ENCODE measurements at regions not wholly inside any gene's neighbourhood (a gene's known extent, or its start where the extent isn't known, plus 50 kb on each side); places are given as distances from the start of the nearest gene placed in this dataset.

DNA sequence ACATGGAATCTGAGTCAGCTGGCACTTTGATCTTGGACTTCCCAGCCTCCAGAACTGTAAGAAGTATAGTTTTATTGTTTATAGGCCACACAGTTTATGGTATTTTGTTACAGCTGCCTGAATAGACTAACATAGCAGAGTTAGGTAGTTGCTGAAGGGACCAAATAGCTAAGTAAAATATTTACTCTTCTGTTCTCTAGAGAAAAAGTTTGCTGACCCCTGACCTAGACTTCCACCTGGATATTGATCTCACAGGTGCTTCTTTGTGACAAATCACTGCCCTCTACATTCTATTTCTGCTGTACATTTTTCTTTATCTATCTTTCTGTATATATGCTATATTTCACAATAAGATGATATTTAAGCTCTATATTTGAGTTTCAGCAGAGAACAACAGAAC is 212.5 kb downstream of the CSNK2A3 start:
- no peak for DNase-seq (ENCODE audit: low read depth in 2 of 2)

DNA sequence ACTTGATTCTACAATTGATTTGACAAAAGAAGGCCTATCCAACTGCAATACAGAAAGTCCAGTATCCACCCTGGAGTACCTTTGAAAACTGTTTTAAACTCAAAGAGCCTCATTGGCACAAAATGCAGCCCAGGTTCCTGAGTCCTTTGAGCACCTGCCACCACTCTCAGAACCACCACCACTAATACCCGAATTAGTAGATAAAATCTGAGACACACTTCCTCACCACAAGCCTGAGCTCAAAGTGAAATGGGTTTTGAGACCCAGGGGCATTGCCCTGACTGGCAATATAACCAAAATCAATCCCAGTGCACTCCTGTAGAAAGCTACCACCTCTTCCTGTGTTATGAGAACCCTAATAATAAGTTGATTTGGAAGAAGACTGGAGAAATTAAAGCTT is 215.7 kb downstream of the CSNK2A3 start:
- DNase-seq (ENCODE audit: low read depth in 2 of 2) = no peak

DNA sequence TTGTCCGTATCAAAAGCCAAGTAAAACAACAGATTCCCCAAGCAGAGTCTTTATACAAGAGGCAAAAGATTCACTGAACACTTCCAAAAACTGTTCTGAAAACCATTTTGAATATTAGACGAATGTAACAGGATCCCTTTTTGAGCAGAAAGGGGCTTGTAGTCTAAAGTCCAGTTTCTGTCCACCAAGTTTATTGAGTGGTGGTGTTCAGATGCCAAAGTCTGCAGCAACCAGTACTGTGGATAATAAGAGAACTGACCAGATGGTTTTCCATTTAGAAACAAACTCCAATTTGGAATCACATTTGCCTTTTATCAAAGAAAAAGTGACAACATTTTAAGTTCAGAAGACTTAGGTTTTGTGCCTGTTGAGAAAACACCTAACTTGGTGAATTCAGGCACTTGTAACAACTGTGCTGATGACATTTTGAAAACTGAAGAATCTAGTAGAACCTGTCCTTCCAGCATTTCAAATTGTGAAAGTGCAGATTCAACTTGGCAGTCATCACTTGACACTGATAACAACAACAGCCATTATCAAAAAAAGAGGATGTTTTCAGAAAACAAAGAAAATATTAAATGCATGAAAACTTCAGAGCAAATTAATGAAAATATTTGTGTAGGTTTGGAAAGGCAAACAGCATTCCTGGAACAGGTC is 217.1 kb downstream of the CSNK2A3 start:
- DNase-seq (ENCODE audit: low read depth in 2 of 2) = no peak

DNA sequence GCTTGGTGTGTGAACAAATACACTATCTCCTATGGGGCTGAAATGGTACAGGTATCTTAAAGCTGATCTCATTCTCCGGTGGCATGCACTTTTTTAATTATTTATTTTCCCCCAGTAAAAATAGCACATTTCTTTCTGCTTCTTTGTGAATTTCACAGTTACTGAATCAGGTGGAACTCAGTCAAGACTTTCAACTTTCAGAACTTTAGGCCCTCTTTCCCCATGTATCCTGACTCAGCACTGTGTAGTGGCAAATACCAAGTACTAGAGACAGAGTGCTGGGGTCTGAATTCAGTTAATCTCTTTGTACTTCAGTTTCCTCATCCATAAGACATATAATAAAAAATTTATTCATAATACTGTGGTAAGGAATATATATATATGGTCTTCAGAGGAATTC is 223.9 kb downstream of the CSNK2A3 start:
- DNase-seq (ENCODE audit: low read depth in 2 of 2) = no peak

DNA sequence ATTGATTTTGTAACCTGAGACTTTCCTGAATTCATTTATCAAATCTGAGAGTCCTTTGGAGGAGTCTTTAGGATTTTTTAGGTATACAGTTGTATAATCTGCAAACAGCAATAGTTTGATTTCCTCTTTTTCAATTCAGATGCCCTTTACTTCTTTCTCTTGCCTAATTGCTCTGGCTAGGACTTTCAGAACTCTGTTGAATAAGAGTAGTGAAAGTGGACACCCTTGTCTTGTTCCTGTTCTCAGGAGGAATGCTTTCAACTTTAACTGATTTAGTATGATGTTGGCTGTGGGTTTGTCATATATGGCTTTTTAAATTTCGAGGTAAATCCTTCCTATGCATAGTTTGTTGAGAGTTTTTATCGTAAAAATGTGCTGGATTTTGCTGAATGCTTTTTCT is 227.4 kb downstream of the CSNK2A3 start:
- no peak for DNase-seq (ENCODE audit: low read depth in 2 of 2)

DNA sequence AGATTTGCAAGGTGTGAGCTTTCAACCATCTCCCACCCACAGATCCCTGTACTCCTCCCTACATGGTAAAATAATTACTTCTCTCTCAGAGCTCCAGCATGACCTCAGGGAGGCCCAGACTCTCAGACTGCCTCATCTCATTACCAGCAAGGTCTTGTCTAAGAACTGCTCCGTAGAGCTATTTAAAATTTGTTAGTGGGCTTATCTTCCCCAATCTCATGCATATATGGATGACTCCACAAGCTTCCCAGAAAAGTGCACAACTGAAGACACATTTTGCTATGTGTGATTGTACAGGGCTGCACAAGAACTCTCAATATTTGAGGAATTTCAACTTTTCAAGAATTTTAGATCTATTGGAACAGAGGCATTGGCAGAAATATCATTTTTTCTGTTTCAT is 230.3 kb downstream of the CSNK2A3 start:
- DNase-seq (ENCODE audit: low read depth in 2 of 2) = no peak

DNA sequence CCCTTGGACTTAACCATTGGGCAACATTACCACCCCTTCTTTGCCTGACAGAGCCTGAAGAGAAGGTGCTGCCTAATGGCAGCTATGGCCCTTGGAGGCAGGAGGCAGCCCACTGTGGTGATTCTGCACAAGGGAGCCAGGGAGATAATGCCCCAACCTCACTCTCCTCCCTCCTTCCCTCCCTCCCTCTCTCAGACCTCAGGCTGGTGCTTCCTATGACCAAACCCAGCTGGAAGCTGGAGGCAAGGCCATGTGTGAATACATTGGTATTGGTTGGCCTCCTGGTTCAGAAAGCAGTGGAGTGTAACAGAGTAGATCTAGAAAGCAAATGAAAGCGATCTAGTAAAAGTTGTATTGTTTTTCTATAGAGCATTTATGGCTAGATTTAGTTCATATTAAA is 233.1 kb downstream of the CSNK2A3 start:
- no peak for DNase-seq (ENCODE audit: low read depth in 2 of 2)

DNA sequence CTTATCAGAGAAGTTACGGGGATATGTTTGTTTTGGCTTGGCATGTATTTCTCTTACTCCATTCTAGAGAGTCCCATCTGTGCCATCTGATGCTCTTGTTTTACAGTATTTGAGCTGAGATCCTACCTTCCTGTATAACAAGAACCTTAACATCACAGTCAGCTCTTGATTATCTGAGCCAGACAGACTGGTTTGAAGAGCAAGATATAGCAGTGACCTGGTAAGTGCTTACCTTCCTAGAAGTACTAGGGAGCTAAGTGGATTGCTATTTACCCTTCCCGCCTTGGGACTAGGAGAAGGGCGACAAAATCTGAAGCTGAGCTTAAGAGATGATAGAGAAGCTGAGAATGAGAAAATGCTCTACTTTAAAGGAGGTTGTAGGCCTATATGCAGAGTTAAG is 235.3 kb downstream of the CSNK2A3 start:
- no peak for DNase-seq (ENCODE audit: low read depth in 2 of 2)

DNA sequence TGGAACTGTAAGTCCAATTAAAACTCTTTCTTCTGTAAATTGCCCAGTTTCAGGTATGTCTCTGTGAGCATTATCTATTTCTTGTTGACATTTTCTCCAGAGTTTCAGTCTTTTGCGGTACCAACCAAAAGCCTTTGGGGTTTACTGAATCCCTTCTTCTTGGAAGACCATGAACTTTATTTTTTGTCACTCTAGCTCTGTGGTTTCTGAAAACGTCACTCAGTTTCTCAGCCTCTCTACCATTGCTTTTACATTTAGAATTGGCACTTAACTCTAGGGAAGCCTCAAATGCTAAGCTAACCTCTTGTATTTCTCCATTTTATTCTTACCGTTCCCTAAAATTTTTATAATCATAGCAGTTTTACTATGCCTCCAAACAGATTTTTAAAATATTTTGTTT is 237.6 kb downstream of the CSNK2A3 start:
- no peak for DNase-seq (ENCODE audit: low read depth in 2 of 2)

DNA sequence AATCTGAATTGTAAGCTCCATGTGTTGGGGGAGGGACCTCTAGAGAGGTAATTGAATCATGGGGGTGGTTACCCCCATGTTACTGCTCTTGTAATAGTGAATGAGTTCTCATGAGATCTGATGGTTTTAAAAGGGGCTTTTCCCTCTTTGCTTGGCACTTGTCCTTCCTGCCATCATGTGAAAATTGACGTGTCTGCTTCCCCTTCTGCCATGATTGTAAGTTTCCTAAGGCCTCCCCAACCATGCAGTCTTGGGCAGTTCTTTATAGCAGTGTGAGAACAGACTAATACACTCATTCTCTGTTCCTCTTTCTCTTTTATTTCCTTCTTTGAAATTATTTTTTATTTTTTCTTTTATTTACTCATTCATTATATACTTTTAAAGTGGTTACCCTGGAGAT is 239.4 kb downstream of the CSNK2A3 start:
- no peak for DNase-seq (ENCODE audit: low read depth in 2 of 2)

DNA sequence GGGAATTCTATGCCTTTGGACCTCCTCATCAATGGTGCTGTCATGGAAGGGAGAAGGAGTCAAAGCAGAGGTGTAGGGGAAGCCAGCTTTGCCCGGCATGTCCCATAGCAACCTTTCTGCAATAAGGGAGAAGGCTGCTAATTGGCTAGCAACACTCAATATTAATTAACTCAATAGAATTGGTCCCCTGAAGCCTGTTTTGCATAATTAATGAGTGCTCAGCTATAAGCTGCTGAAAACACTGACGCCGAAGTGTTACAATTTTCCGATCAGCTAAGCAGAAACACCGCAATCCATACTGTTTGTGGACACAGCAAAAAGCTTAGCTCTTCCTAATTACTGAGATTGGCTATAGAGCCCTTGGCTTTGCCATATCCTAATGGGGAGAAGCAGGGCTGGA is 245.0 kb downstream of the CSNK2A3 start:
- no peak for DNase-seq (ENCODE audit: low read depth in 2 of 2)

DNA sequence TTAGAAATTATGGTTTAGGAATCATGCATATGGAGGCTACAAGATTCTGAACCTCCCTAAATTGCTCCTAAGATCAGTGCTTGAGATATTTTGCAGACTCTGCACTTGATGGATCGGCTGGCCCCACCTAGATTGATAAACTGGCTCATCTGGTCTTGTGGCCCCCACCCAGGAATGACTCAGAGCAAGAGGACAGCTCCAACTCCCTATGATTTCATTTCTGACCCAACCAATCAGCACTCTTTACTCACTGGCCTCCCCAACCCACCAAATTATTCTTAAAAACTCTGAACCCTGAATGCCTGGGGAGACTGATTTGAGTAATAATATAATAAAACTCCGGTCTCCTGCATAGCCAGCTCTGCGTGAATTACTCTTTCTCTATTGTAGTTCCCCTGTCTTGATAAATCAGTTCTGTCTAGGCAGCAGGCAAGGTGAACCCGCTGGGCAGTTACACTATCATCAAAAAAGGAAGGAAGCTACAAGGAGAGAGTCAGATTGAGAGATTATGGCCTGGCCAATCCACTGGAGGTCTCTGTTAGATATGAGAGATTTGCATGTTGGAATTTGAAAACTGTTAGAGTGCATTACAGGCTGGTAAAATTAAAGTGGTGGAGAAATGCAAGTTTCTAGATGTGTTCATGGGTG is 245.8 kb downstream of the CSNK2A3 start:
- no peak for DNase-seq (ENCODE audit: low read depth in 2 of 2)

DNA sequence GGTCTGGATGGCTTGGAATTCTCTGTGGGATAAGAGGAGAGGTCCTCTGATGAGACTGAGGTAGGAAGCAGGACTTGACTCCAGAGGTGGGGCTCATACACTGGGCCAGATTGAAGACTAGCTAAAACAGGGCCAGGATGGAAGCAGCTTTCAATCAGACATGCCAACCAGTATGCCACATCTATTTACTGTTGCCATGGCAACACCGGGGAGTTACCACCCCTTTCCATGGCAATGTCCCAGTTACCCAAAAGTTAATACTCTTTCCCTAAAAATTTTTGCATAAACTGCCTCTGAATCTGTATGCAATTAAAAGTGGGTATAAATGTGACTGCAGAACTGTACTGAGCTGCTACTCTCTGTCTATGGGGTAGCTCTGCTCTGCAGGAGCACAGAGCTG is 247.5 kb upstream of the ZBED5 start:
- DNase-seq (ENCODE audit: low read depth in 2 of 2) = no peak

DNA sequence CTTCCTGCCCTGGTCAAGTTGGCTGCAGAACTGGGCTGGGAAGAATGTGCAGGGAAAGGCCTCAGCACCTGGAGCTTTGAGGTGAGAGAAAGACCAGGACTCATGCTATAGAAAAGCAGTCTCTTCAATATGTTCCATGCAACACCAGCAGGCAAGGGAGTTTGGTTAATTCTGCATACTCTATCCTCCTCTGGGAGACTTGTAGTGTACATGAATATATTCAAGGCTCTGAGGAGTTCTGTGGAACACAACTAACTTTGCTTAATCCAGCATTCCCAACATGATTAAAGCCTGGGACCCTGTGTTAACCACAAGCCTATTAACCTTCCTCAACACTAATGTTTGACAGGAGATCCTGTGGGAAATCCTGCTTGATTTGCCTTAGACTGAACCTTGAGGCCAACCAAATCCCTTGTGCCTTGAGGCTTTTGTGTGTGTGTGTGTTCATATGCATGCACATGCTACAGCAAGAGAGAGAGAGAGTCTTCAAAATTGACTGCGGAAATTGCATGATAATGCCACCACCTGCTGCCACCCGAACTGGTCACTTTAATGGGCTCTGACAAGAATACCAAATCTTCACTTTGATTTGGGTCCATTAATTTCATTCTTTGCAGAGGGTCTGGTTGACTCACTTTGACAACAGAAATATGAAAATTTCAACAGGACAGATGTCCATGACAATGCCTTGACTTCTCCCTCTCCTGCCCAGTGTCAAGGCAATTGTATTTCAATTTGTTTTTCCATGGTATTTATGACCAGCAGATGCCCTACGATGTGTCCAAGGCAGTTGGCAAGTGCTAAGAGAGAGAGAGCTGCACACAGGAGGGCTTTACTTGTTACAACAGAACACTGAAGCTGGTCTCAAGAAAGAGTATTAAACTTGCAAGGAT is 238.2 kb upstream of the ZBED5 start:
- no peak for DNase-seq (ENCODE audit: low read depth in 2 of 2)

DNA sequence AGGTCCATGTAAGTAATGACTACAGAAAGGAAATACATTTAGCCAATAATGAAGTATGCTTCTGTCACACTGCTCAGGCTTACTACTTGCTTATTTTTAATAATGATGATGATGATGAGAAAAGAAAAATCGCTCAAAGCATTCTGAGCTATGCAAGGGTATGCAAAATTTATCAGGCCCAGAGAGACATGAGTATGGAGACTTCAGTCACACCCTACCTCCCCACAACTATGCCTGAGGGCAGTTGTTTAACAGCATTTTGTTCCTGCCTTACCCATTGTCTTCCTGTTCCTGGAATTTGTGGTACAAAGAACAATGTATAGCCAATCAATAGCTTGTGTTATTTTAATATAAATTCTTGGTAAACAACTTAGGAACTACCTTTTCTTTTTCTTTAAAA is 232.6 kb upstream of the ZBED5 start:
- no peak for DNase-seq (ENCODE audit: low read depth in 2 of 2)

DNA sequence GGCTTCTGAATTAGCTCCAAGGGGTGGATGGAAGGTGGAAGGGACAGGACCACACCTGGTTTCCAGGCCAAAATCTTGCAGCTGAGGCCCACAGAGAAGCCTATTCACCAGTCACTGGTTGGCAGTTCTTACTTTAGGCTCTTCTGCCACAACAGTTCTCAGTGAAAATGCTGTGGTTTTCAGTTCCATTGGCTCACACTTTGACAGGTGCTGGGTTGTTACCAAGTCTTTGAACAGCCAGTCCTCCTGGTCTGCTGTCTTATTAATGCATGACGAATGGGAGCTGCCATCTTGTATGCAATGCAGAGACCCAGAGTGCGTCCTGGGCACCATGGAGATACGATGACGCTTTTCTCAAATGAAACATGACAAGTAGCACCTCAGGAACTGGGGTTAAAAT is 232.0 kb upstream of the ZBED5 start:
- no peak for DNase-seq (ENCODE audit: low read depth in 2 of 2)

DNA sequence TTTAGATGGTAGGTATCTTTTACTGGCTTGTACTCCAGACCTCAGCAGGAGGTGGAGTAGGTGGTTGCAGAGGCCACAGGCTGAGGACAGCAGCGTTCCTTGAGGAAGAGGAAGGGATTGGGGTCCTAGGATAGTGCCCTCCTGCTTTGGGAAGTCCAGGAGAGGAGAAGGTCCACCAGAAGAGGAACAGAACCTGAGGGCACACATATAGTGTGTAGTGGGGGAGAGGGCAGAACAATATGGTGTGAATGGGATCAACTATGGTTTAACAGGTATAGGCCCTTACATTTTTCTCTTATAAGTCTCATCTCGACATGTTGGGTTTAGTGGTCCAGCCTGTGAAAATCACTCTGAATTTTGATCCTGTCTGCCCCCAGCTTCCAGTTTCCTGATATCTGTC is 229.1 kb upstream of the ZBED5 start:
- DNase-seq (ENCODE audit: low read depth in 2 of 2) = no peak

DNA sequence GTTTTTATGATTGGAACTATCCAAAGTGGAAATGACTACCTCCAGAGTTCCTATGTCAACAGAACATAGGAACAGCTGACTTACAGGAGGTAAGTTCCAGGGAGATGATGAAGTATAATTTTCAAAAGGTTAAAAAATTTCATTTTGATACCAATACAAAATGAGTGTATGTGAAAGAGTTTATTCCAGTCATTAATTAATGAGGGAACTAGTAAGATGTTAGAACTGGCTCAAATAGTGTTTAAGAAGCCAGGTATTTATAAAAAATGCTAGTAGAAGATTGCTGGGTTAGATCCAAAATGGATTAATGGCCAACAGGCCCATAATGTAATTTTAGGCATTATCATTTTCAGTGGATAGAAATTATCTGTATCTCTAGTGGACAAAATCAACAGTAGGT is 227.7 kb upstream of the ZBED5 start:
- DNase-seq (ENCODE audit: low read depth in 2 of 2) = no peak

DNA sequence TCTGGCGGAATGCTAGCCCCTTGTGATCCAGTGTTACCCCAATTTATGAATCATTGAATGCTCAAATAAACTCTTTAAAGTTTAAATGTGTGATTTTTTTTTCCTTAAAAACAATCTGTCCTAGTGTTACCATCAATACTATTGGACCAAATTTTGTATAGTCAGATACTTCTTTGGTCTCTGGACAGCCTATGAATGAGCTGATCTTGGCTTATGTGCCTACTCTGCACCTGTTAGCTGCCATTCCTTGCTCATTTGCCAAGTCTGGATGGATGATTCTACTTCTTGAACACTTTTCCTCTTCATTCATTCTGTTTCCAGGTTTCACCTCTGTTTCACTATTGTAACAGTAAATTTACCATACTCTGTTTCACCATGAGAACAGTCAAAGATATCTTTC is 226.5 kb upstream of the ZBED5 start:
- DNase-seq (ENCODE audit: low read depth in 2 of 2) = no peak

DNA sequence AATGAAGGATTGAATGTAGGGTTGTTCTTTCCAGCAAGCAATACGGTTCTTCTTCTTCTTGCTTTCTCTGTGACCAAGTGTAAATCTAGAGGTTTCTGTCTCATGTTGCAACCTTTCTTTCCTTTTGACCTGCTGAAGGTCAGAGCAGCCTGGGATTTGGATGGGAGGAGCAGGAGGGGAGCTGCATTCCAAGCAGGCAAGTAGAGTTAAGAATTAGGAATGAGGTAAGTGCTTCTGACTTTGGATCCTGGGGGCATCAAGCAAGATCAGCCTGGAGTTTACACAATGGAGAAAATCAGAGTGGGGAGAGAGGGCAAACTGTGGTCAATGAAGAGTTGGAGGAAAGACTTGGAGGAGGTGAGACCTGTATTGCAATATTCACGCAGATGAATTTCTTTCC is 225.6 kb upstream of the ZBED5 start:
- no peak for DNase-seq (ENCODE audit: low read depth in 2 of 2)

DNA sequence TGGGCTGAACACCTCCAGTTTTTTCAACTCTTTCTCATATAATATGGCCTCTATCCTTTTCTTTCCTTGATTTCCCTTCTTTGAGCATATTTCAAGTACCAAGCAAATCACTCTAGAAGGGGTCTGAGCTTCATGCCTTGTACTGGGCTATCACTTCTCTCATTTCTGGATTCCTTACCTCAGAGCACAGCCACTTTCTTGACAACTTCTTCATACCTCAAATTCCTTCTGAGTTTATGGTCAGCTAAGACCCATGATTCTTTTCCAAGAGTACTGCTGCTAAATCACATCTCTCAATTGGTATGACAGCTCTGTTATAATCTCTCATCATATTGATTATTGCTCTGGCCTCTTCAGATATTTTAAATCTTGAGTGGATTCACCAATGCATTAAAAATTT is 224.8 kb upstream of the ZBED5 start:
- DNase-seq (ENCODE audit: low read depth in 2 of 2) = no peak

DNA sequence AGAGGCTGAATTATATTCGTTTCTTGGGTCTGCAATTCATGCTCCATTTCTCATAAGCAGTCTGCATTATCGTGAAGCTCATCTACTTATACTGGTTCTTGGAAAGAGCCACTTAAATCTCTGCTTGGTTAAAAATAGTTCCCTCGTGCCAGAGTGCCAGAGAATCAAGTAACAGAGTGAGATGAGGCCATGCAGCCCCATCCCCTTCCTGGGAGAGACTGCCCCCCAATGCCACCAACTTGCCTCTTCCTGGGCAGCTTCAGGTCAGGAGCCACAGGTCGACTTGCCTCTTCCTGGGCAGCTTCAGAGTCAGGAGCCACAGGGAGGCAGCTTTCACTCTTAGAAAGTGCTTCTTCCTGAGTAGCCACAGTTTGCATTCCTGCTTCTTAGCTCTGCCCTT is 223.9 kb upstream of the ZBED5 start:
- DNase-seq (ENCODE audit: low read depth in 2 of 2) = no peak

DNA sequence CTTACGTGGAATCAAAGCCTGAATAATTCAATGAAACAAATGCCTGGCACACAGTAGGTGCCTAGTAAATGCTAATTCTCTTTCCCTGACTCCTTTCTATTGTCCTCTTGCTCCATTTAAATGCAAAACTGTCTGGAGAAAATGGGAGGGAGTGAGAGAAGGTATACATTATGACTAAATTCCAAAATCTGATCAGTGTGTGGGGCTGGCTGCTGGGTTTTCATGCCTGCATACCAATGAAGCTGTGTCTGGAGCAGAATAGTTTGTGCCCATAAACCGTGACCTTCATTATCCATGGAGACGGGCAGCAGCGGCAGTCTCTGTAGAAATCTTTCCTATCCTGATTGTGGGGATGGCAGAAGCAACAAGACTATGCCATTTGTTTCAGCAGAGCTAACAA is 223.4 kb upstream of the ZBED5 start:
- DNase-seq (ENCODE audit: low read depth in 2 of 2) = no peak

Data from stimulated activated CD4-positive, alpha-beta T cell treated with anti-CD3 and anti-CD28 coated beads, Interleukin-1b, Interleukin-23, amount 100 ng/mL, for 4 hours (primary cell).